ENCODE measurements at regions not wholly inside any gene's neighbourhood (a gene's known extent, or its start where the extent isn't known, plus 50 kb on each side); places are given as distances from the start of the nearest gene placed in this dataset.

DNA sequence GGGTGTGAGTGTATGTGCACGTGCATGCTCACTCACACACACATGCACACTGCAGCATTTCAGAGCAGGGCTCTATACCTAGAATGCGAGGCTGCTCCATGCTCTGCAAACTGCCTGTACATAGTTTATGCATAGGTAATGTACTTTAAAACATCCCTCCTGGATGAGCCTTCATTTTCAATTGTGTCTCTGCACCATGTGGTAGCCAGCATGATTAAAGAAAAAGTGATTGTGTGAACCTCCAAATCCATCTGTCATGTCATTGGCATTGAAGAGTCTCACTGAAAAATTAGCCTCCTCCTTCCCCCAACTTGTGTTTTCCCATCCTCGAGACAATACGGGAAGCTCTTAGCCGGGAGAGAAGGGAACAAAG lies 120.9 kb upstream of the SPATS2L start:
- TF ChIP-seq, protein P1, sequence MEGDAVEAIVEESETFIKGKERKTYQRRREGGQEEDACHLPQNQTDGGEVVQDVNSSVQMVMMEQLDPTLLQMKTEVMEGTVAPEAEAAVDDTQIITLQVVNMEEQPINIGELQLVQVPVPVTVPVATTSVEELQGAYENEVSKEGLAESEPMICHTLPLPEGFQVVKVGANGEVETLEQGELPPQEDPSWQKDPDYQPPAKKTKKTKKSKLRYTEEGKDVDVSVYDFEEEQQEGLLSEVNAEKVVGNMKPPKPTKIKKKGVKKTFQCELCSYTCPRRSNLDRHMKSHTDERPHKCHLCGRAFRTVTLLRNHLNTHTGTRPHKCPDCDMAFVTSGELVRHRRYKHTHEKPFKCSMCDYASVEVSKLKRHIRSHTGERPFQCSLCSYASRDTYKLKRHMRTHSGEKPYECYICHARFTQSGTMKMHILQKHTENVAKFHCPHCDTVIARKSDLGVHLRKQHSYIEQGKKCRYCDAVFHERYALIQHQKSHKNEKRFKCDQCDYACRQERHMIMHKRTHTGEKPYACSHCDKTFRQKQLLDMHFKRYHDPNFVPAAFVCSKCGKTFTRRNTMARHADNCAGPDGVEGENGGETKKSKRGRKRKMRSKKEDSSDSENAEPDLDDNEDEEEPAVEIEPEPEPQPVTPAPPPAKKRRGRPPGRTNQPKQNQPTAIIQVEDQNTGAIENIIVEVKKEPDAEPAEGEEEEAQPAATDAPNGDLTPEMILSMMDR (IDR thresholded peaks at IDR 0.05): no peak
- TF ChIP-seq POLR2A (IDR thresholded peaks at IDR 0.05): no peak
